Astrocyte of the cerebellum (primary cell): ENCODE measurements at regions not wholly inside any gene's neighbourhood (a gene's known extent, or its start where the extent isn't known, plus 50 kb on each side); places are given as distances from the start of the nearest gene placed in this dataset.

ENCODE experiments used
- DNase-seq: peaks from one replicate; pipeline ENCODE4 v3.0.0-alpha.2; 2011; ENCODE audit warnings: low read depth
- H3K4me3 ChIP-seq: 2 replicates; pipeline ENCODE4 v1.5.1; 2011; ENCODE audit warnings: mild to moderate bottlenecking, low read depth, low read length, moderate library complexity
- in situ Hi-C: cut with HindIII; loops from 2 replicates; pipeline ENCODE4 v1.10.0; 2017; ENCODE audit warnings: low sequenced_read_pairs
- TF ChIP-seq, protein P1 (sequence below): IDR thresholded peaks from 2 replicates; pipeline ENCODE4 v1.5.1; 2012; ENCODE audit warnings: low read length, low read depth, moderate library complexity, mild to moderate bottlenecking; ENCODE audit errors: missing control alignments

DNA sequence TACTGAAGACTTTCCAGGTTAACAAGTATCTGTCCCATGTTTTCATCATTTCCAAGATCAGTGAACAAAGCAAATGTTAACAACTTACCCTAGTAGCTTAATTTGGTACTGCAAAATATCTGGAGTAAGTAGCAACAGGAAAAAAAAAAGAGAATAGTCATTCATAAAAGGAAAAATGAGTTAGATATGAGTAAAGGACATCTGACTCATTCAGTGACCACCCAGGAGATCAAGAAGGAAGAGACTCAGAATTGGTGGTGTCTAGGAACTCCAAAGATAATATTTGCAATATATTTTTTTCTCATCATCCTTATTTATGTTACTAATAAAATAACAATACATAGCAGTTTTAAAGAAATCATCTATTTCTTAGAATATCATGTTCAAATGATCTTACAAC lies 253.8 kb upstream of the COL8A1 start:
- TF ChIP-seq, protein P1, sequence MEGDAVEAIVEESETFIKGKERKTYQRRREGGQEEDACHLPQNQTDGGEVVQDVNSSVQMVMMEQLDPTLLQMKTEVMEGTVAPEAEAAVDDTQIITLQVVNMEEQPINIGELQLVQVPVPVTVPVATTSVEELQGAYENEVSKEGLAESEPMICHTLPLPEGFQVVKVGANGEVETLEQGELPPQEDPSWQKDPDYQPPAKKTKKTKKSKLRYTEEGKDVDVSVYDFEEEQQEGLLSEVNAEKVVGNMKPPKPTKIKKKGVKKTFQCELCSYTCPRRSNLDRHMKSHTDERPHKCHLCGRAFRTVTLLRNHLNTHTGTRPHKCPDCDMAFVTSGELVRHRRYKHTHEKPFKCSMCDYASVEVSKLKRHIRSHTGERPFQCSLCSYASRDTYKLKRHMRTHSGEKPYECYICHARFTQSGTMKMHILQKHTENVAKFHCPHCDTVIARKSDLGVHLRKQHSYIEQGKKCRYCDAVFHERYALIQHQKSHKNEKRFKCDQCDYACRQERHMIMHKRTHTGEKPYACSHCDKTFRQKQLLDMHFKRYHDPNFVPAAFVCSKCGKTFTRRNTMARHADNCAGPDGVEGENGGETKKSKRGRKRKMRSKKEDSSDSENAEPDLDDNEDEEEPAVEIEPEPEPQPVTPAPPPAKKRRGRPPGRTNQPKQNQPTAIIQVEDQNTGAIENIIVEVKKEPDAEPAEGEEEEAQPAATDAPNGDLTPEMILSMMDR, result no peak
- in situ Hi-C loops, result no loop called here
- no peak overlapping the region for H3K4me3 ChIP-seq
- DNase-seq, result no peak

DNA sequence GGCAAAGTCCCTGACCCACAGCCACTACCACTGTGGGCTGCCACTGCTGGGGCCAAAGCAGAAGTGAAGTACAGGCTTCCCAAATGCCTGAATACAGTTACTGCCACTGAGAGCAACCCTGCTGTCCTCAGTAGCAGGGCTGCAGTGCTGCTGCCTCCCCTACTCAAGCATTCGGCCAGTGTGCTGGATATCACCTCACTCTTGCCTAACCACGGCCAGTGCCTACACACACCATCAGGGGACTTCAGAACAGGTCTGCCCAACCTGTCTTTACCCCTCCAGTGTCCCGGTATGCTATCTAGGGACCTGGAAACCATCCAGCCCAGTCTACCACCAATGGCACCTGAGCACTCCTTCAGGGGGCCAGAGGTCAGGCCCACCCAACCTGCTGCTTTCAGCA lies 261.5 kb upstream of the COL8A1 start:
- TF ChIP-seq, protein P1, result no peak
- no peak for DNase-seq
- in situ Hi-C loops, result loop anchor here (5.0 kb wide), 1 partner anchor 45 kb away; no protein-coding TSS in a partner anchor
- H3K4me3 ChIP-seq, result no peak overlapping the region

DNA sequence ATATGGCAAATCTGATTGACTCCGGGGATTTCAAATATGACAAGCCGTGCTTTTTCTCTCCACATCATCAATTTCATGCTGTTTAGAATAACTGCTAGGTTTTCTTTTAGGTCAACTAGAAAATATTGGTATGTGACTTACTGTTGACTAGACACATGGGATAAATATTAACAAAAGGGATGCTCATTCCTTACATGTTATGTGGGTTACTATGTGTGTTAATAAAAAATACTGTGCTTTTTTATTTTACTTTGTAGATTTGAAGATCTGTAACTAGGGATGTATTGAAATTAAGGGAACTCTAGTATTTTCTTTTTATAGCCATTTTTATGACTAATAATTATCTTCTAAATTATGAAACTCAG lies 264.6 kb upstream of the COL8A1 start:
- no peak for DNase-seq
- TF ChIP-seq, protein P1, result no peak
- in situ Hi-C loops, result no loop called here
- H3K4me3 ChIP-seq, result no peak overlapping the region

DNA sequence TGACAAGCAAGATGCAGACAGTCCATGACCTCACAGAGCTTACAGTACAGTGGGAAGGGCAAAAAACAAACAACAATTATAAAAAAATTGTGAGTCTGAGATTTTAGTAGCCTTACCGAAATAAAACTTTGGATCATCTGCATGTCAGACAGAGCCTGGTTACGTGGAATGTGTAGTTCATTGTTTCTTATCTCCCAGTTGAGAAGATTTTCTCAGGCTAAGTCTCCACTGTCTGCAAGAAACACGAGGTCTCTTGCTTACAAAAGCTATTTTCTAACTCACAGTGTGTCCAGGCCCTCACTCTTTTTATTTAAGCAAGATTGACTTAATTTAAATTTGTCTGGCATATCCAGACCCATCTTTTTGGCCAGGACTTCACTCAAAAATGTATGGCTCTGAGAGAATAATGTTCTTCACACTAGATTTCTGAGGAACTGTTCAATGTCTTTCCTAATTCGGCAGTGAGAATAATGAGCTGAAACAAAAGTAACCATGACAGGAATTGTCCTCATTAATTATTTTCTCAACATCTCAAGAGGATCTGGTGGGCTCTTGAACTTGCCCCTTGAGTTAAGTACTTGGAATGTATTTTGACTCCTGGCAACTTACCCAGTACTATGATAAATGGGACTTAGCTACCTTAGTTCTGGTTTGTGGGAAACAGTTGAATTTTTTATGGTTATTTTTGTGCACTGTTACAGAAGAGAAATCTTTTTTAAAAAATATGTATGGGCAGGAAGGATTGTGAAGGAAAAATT lies 265.1 kb upstream of the COL8A1 start:
- TF ChIP-seq, protein P1, result no peak
- H3K4me3 ChIP-seq, result no peak overlapping the region
- DNase-seq, result peak; percentile 67
- in situ Hi-C loops, result no loop called here

DNA sequence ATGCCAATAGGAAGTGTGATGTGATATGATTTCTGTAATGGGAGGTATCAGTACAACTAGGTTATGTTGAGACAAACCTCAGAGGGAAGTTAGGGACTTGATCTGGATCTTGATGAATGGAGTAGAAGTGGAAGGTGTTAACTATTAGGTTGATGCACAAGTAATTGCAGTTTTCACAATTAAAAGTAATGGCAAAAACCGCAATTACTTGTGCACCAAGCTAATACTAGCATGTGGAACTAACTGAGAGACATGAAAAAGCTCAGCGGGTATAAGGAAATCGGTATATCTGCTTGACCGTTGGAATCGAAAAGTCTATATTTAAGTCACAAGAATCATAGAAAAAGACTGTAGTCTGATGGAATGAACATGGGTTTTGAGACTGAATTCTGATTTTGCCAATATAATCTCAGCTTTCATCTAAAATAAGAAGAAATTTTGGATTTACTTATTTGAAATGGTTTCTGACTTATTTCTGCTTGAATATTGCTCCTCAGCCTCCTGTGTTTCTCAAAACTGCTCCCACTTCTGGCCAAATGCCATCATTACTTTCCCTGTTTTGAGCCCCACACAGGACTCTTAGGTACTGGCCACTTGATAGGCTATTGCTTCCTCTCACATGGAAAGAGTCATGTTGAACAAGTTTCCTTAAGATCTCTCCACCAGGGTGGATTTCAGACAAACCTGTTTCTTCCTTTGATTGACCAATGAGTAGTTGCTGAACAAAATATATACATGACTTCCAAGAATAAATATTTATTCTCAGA lies 271.5 kb upstream of the COL8A1 start:
- H3K4me3 ChIP-seq, result no peak overlapping the region
- in situ Hi-C loops, result no loop called here
- TF ChIP-seq, protein P1, result no peak
- DNase-seq, result no peak

DNA sequence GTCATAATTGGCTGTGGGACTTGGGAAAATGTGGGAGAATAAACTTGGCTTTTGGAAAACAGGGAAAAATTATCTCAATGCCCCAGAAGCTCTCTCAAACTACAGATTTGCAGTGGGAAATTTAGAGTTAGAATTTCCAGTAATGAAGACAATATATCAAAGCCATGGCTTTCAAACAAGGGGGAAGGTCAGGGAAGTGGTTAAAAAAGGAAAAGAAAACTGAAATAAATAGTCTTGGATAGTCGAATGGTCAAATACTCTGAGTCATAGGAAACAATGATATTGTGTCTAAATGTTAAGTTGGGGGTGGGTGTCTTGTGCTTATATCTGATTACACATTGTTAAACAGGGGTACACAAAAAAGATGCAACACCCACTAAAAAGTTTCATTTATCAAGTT lies 272.4 kb upstream of the COL8A1 start:
- no peak for DNase-seq
- H3K4me3 ChIP-seq, result no peak overlapping the region
- TF ChIP-seq, protein P1, result no peak
- in situ Hi-C loops, result no loop called here
